ENCODE measurements at regions not wholly inside any gene's neighbourhood (a gene's known extent, or its start where the extent isn't known, plus 50 kb on each side); places are given as distances from the start of the nearest gene placed in this dataset.
"Not testable (repeated sequence)": the region's sequence is repeated elsewhere in the genome, so short reads cannot be mapped to it uniquely, and the experiment has no call there.

GRCh38 chr4:19579608-19580007 lies 672.1 kb upstream of the SLIT2 start:
- TF ChIP-seq CTCF (conservative IDR thresholded peaks at IDR 0.05; ENCODE audit: low read length): no peak
- no peak overlapping the region for H3K4me3 ChIP-seq (ENCODE audit: low read length)
- no peak for DNase-seq (ENCODE audit: low read depth)

- TF ChIP-seq CTCF (conservative IDR thresholded peaks at IDR 0.05; ENCODE audit: low read length): no peak
- H3K4me3 ChIP-seq (ENCODE audit: low read length): no peak overlapping the region
- DNase-seq (ENCODE audit: low read depth): peak; percentile 74
Observed at GRCh38 chr4:19577097-19577496, 674.6 kb upstream of the SLIT2 start.

- H3K4me3 ChIP-seq (ENCODE audit: low read length): no peak overlapping the region
- no peak for TF ChIP-seq CTCF (conservative IDR thresholded peaks at IDR 0.05; ENCODE audit: low read length)
- DNase-seq (ENCODE audit: low read depth): peak; percentile 9
Observed at GRCh38 chr4:19575924-19576323, 675.8 kb upstream of the SLIT2 start.

- DNase-seq (ENCODE audit: low read depth): no peak
- no peak for TF ChIP-seq CTCF (conservative IDR thresholded peaks at IDR 0.05; ENCODE audit: low read length)
- H3K4me3 ChIP-seq (ENCODE audit: low read length): no peak overlapping the region
Observed at GRCh38 chr4:19566041-19566440, 685.7 kb upstream of the SLIT2 start.

- no peak for DNase-seq (ENCODE audit: low read depth)
- TF ChIP-seq CTCF (conservative IDR thresholded peaks at IDR 0.05; ENCODE audit: low read length): no peak
- H3K4me3 ChIP-seq (ENCODE audit: low read length): no peak overlapping the region
Observed at GRCh38 chr4:19562456-19562855, 689.2 kb upstream of the SLIT2 start.

- no peak for DNase-seq (ENCODE audit: low read depth)
- no peak for TF ChIP-seq CTCF (conservative IDR thresholded peaks at IDR 0.05; ENCODE audit: low read length)
- no peak overlapping the region for H3K4me3 ChIP-seq (ENCODE audit: low read length)
Observed at GRCh38 chr4:19557161-19557560, 694.5 kb upstream of the SLIT2 start.

GRCh38 chr4:19556276-19556675 lies 695.4 kb upstream of the SLIT2 start:
- DNase-seq (ENCODE audit: low read depth); H3K4me3 ChIP-seq (ENCODE audit: low read length): not testable (repeated sequence)

- DNase-seq (ENCODE audit: low read depth): no peak
- H3K4me3 ChIP-seq (ENCODE audit: low read length): no peak overlapping the region
- no peak for TF ChIP-seq CTCF (conservative IDR thresholded peaks at IDR 0.05; ENCODE audit: low read length)
Observed at GRCh38 chr4:19547463-19547862, 704.2 kb upstream of the SLIT2 start.
